Thoracic aorta (tissue), 2 donors: ENCODE measurements at regions not wholly inside any gene's neighbourhood (a gene's known extent, or its start where the extent isn't known, plus 50 kb on each side); places are given as distances from the start of the nearest gene placed in this dataset.

Experiments
- ATAC-seq: fragments of 150-250 bp; one replicate; pipeline ENCODE4 v1.8.0; 2017; ENCODE audit warnings: low read depth; ENCODE audit not compliant: insufficient number of reproducible peaks, low FRiP score
- DNase-seq: peaks from one replicate; pipeline ENCODE4 v3.0.0-alpha.2; 2020; ENCODE audit warnings: low spot score
- H3K27ac ChIP-seq, 2 donors: fragments of 200-600 bp; sonication (generic); 1 replicate in 1 of 2; 2 replicates in 1 of 2; pipeline ENCODE4 v1.5.1; 2016; ENCODE audit warnings: mild to moderate bottlenecking in 2 of 2, moderate library complexity in 2 of 2
- H3K27me3 ChIP-seq: fragments of 200-600 bp; sonication (generic); replicated peaks from 2 replicates; pipeline ENCODE4 v1.6.0; 2016; ENCODE audit warnings: mild to moderate bottlenecking; ENCODE audit not compliant: insufficient read depth
- H3K36me3 ChIP-seq: fragments of 200-600 bp; sonication (generic); one replicate; pipeline ENCODE4 v1.5.1; 2016
- H3K4me1 ChIP-seq, 2 donors: fragments of 200-600 bp; sonication (generic); 1 replicate in 1 of 2; 2 replicates in 1 of 2; pipeline versions ENCODE4 v1.5.1 to v1.6.0; 2016; ENCODE audit warnings: low read depth in 2 of 2, mild to moderate bottlenecking in 1 of 2; ENCODE audit not compliant: control insufficient read depth in 1 of 2
- H3K4me3 ChIP-seq: fragments of 200-600 bp; sonication (generic); 2 replicates; pipeline ENCODE4 v1.5.1; 2016; ENCODE audit warnings: mild to moderate bottlenecking
- H3K9me3 ChIP-seq: fragments of 200-600 bp; sonication (generic); 2 replicates; pipeline ENCODE4 v1.5.1; 2016
- CTCF ChIP-seq: fragments of 200-600 bp; sonication (generic); IDR thresholded peaks from one replicate; pipeline ENCODE4 v1.5.1; 2019; ENCODE audit warnings: antibody characterized with exemption

- no peak for TF ChIP-seq CTCF
- no peaks in the 10 kb centered on the region for H3K27me3 ChIP-seq
- H3K27ac ChIP-seq: no peak overlapping the region
- no peak overlapping the region for H3K4me3 ChIP-seq
- H3K4me1 ChIP-seq: no peaks in the 10 kb centered on the region
- ATAC-seq: no peak
- H3K9me3 ChIP-seq: no peaks in the 10 kb centered on the region
- H3K36me3 ChIP-seq: no peaks in the 10 kb centered on the region
- DNase-seq: no peak
Measured at GRCh38 chrX:20519146-20519545, 252.4 kb upstream of the RPS6KA3 start.

- Histone ChIP-seq H3K27me3 (no peaks in the 10 kb centered on the region), H3K36me3 (no peaks in the 10 kb centered on the region), H3K4me1 (no peaks in the 10 kb centered on the region), H3K27ac (no peak overlapping the region), H3K9me3 (no peaks in the 10 kb centered on the region), H3K4me3 (no peak overlapping the region)
- ATAC-seq (no peak), DNase-seq (no peak)
- no peak for TF ChIP-seq CTCF
Measured at GRCh38 chrX:20517565-20517964, 250.9 kb upstream of the RPS6KA3 start.

- H3K27me3 ChIP-seq: no peaks in the 10 kb centered on the region
- no peak for TF ChIP-seq CTCF
- H3K36me3 ChIP-seq: no peaks in the 10 kb centered on the region
- ATAC-seq (no peak), DNase-seq (no peak)
- H3K4me1 ChIP-seq: no peaks in the 10 kb centered on the region
- no peaks in the 10 kb centered on the region for H3K9me3 ChIP-seq
- H3K27ac ChIP-seq: peak overlapping the region in 1 of 2 donors; percentile 49
- H3K4me3 ChIP-seq: no peak overlapping the region
Measured at GRCh38 chrX:20515841-20516461, 249.2 kb upstream of the RPS6KA3 start.

GRCh38 chrX:20514358-20514757 lies 247.6 kb upstream of the RPS6KA3 start:
- no peak overlapping the region for H3K27ac ChIP-seq
- DNase-seq: peak; percentile 2
- no peaks in the 10 kb centered on the region for H3K27me3 ChIP-seq
- H3K4me3 ChIP-seq: no peak overlapping the region
- no peak for ATAC-seq
- no peaks in the 10 kb centered on the region for H3K4me1 ChIP-seq
- no peaks in the 10 kb centered on the region for H3K36me3 ChIP-seq
- no peaks in the 10 kb centered on the region for H3K9me3 ChIP-seq
- no peak for TF ChIP-seq CTCF

GRCh38 chrX:20513185-20513584 lies 246.5 kb upstream of the RPS6KA3 start:
- H3K4me3 ChIP-seq: no peak overlapping the region
- no peaks in the 10 kb centered on the region for H3K36me3 ChIP-seq
- H3K27ac ChIP-seq: no peak overlapping the region
- no peak for DNase-seq
- no peak for ATAC-seq
- no peak for TF ChIP-seq CTCF
- H3K9me3 ChIP-seq: no peaks in the 10 kb centered on the region
- H3K4me1 ChIP-seq: no peaks in the 10 kb centered on the region
- no peaks in the 10 kb centered on the region for H3K27me3 ChIP-seq
